ENCODE measurements at regions not wholly inside any gene's neighbourhood (a gene's known extent, or its start where the extent isn't known, plus 50 kb on each side); places are given as distances from the start of the nearest gene placed in this dataset.

GRCh38 chr2:56889738-56890137 is 705.9 kb downstream of the CCDC85A start:
- Histone ChIP-seq H3K27ac (ENCODE audit: low read length) (no peak overlapping the region), H3K4me1 (ENCODE audit: control insufficient read depth, insufficient read depth, low read length) (no peaks in the 10 kb centered on the region), H3K27me3 (ENCODE audit: control insufficient read depth, insufficient read depth, low read length) (no peaks in the 10 kb centered on the region), H3K9me3 (ENCODE audit: control insufficient read depth, insufficient read depth, low read depth, low read length) (no peaks in the 10 kb centered on the region), H3K36me3 (ENCODE audit: control insufficient read depth, insufficient read depth, low read length) (no peaks in the 10 kb centered on the region), H3K4me3 (ENCODE audit: low read depth in 2 of 2, low read length in 2 of 2) (no peak overlapping the region)
- ChIA-PET CTCF (no interaction called here), POLR2A (no interaction called here)
- in situ Hi-C loops (cut with HindIII; ENCODE audit: low pct_unique_long_range_greater_than_20kb, low sequenced_read_pairs): no loop called here
- DNase-seq (ENCODE audit: low read depth, low spot score): no peak
- no peak for ATAC-seq
- intact Hi-C loops (cut with micrococcal nuclease; ENCODE audit: unreplicated experiment): no loop called here
- TF ChIP-seq TCF7L2 (IDR thresholded peaks at IDR 0.05; ENCODE audit: low read depth, low read length): no peak
- no peak for TF ChIP-seq SIN3A (IDR thresholded peaks at IDR 0.05; ENCODE audit: borderline replicate concordance, insufficient read depth, low read depth, low read length)
- no peak for TF ChIP-seq REST (IDR thresholded peaks at IDR 0.05; ENCODE audit: insufficient read depth in 1 of 2, low read depth in 2 of 2, low read length in 1 of 2)
- TF ChIP-seq POLR2AphosphoS5 (IDR thresholded peaks at IDR 0.05; ENCODE audit: low read depth, low read length): no peak
- TF ChIP-seq CTCF (IDR thresholded peaks at IDR 0.05): no peak
- BruUV-seq (replicated peaks): no TSS peak

GRCh38 chr2:56892382-56892781 is 708.6 kb downstream of the CCDC85A start:
- H3K27me3 ChIP-seq (ENCODE audit: control insufficient read depth, insufficient read depth, low read length): no peaks in the 10 kb centered on the region
- TF ChIP-seq TCF7L2 (IDR thresholded peaks at IDR 0.05; ENCODE audit: low read depth, low read length) (no peak), REST (IDR thresholded peaks at IDR 0.05; ENCODE audit: insufficient read depth in 1 of 2, low read depth in 2 of 2, low read length in 1 of 2) (no peak), CTCF (IDR thresholded peaks at IDR 0.05) (no peak), POLR2AphosphoS5 (IDR thresholded peaks at IDR 0.05; ENCODE audit: low read depth, low read length) (no peak), SIN3A (IDR thresholded peaks at IDR 0.05; ENCODE audit: borderline replicate concordance, insufficient read depth, low read depth, low read length) (no peak)
- H3K4me1 ChIP-seq (ENCODE audit: control insufficient read depth, insufficient read depth, low read length): no peaks in the 10 kb centered on the region
- CTCF ChIA-PET: no interaction called here
- no peaks in the 10 kb centered on the region for H3K9me3 ChIP-seq (ENCODE audit: control insufficient read depth, insufficient read depth, low read depth, low read length)
- H3K36me3 ChIP-seq (ENCODE audit: control insufficient read depth, insufficient read depth, low read length): no peaks in the 10 kb centered on the region
- no peak overlapping the region for H3K4me3 ChIP-seq (ENCODE audit: low read depth in 2 of 2, low read length in 2 of 2)
- H3K27ac ChIP-seq (ENCODE audit: low read length): no peak overlapping the region
- POLR2A ChIA-PET: no interaction called here
- intact Hi-C loops (cut with micrococcal nuclease; ENCODE audit: unreplicated experiment): no loop called here
- BruUV-seq (replicated peaks): no TSS peak
- in situ Hi-C loops (cut with HindIII; ENCODE audit: low pct_unique_long_range_greater_than_20kb, low sequenced_read_pairs): no loop called here
- DNase-seq (ENCODE audit: low read depth, low spot score) (no peak), ATAC-seq (no peak)

All from Panc1 (cell line).